HepG2 (cell line): ENCODE measurements at regions not wholly inside any gene's neighbourhood (a gene's known extent, or its start where the extent isn't known, plus 50 kb on each side); places are given as distances from the start of the nearest gene placed in this dataset.

Experiments used
- ATAC-seq: fragments of 200-7000 bp; cut with Tn5 transposase; 3 replicates; pipeline ENCODE4 v1.9.1; 2020; ENCODE audit warnings: mild to moderate bottlenecking, moderate library complexity
- BruUV-seq: library from RNA; stranded (reverse); fragments of 400-500 nt; replicated peaks from 2 replicates; lab custom pipeline; 2021; lab: Mats Ljungman, UMichigan
- CTCF ChIA-PET: fragments of 300-600 bp; formaldehyde crosslinking; extraction: SDS; loops from one replicate; lab custom pipeline; 2021; ENCODE audit warnings: low total read pairs, inconsistent platforms, low intra/inter-chr PET ratio; lab: Yijun Ruan, JAX
- POLR2A ChIA-PET: fragments of 350-600 bp; sonication (Branson Sonifier 250); formaldehyde crosslinking; loops from one replicate; lab custom pipeline; 2020; ENCODE audit warnings: antibody characterized with exemption, inconsistent platforms; lab: Yijun Ruan, JAX
- DNase-seq: peaks from one replicate; pipeline ENCODE4 v3.0.0-alpha.2; 2015; ENCODE audit warnings: low spot score
- FAIRE-seq: peaks from 3 replicates; lab custom pipeline; 2011; peaks lifted over from hg19 to GRCh38; lab: Jason Lieb, UNC
- H2AFZ ChIP-seq: one replicate; pipeline ENCODE4 v1.6.1; 2011; ENCODE audit warnings: low read length, inconsistent platforms
- H3K27ac ChIP-seq: fragments of 300-600 bp; 3 replicates; pipeline ENCODE4 v1.8.0; 2011; ENCODE audit warnings: mixed run types, mild to moderate bottlenecking, mixed read lengths, low read length, inconsistent platforms; ENCODE audit not compliant: insufficient read depth; ENCODE audit errors: extremely low read length
- H3K27me3 ChIP-seq, 2 experiments: fragments of 200-600 bp in 1 of 2; 2 replicates in 1 of 2; 3 replicates in 1 of 2; pipeline versions ENCODE4 v1.6.0 to v1.8.0; 2011; ENCODE audit warnings: low read length in 2 of 2, mild to moderate bottlenecking in 2 of 2, moderate library complexity in 2 of 2, inconsistent platforms in 1 of 2; ENCODE audit not compliant: insufficient read depth in 2 of 2, control insufficient read depth in 1 of 2
- H3K36me3 ChIP-seq, 2 experiments: fragments of 200-600 bp in 1 of 2; replicated peaks in 1 of 2; 2 replicates in 1 of 2; 3 replicates in 1 of 2; pipeline versions ENCODE4 v1.5.1 to v1.8.0; 2011; ENCODE audit warnings: low read length in 2 of 2, inconsistent platforms in 1 of 2; ENCODE audit not compliant: insufficient read depth in 2 of 2, control insufficient read depth in 1 of 2
- H3K4me1 ChIP-seq: 2 replicates; pipeline ENCODE4 v1.5.1; 2012; ENCODE audit warnings: low read length, inconsistent platforms; ENCODE audit not compliant: insufficient read depth
- H3K4me2 ChIP-seq: 2 replicates; pipeline ENCODE4 v1.6.0; 2011; ENCODE audit warnings: low read depth, low read length, inconsistent platforms
- H3K4me3 ChIP-seq, 3 experiments: fragments of 200-600 bp in 1 of 3; sonication (generic), shearing (Covaris generic) in 1 of 3; replicated peaks in 1 of 3; 2 replicates each; pipeline ENCODE4 v1.5.1; 2011 to 2016; ENCODE audit warnings: low read length in 3 of 3, inconsistent platforms in 2 of 3, low read depth in 2 of 3, mild to moderate bottlenecking in 2 of 3, control low read depth in 1 of 3, mixed read lengths in 1 of 3; ENCODE audit not compliant: insufficient read depth in 1 of 3
- H3K79me2 ChIP-seq: one replicate; pipeline ENCODE4 v1.6.1; 2011; ENCODE audit warnings: low read length, inconsistent platforms; ENCODE audit not compliant: insufficient read depth
- H3K9ac ChIP-seq: 2 replicates; pipeline ENCODE4 v1.6.0; 2011; ENCODE audit warnings: mild to moderate bottlenecking, low read depth, low read length, inconsistent platforms; ENCODE audit not compliant: insufficient read depth
- H3K9me3 ChIP-seq: 2 replicates; pipeline ENCODE4 v1.5.1; 2012; ENCODE audit warnings: mild to moderate bottlenecking, low read length
- H4K20me1 ChIP-seq: 2 replicates; pipeline ENCODE4 v1.6.0; 2011; ENCODE audit warnings: inconsistent platforms, mild to moderate bottlenecking, low read length, moderate library complexity; ENCODE audit not compliant: insufficient read depth
- ARID3A ChIP-seq: IDR thresholded peaks from 2 replicates; pipeline ENCODE4 v1.6.1; 2012; ENCODE audit warnings: low read depth, low read length, improper control_type of control experiment
- NFAT5 ChIP-seq: sonication (generic); formaldehyde crosslinking; IDR thresholded peaks from 2 replicates; pipeline ENCODE4 v1.4.0; 2020; ENCODE audit warnings: missing genetic modification reagents
- RERE ChIP-seq: IDR thresholded peaks from 2 replicates; pipeline ENCODE4 v1.6.1; 2016; ENCODE audit warnings: low read depth, missing genetic modification reagents, missing compliant biosample characterization
- REXO4 ChIP-seq: sonication (generic); formaldehyde crosslinking; IDR thresholded peaks from 2 replicates; pipeline ENCODE4 v1.8.0; 2022; ENCODE audit warnings: missing genetic modification reagents, mild to moderate bottlenecking, borderline replicate concordance
- SKI ChIP-seq: fragments of 450-650 bp; IDR thresholded peaks from one replicate; pipeline ENCODE4 v1.6.1; 2018; ENCODE audit warnings: mild to moderate bottlenecking; ENCODE audit not compliant: partially characterized antibody
- ZNF282 ChIP-seq: fragments of 450-650 bp; IDR thresholded peaks from 2 replicates; pipeline ENCODE4 v1.6.1; 2018; ENCODE audit not compliant: partially characterized antibody
- ZNF33B ChIP-seq: sonication (generic); formaldehyde crosslinking; IDR thresholded peaks from 2 replicates; pipeline ENCODE4 v1.5.1; 2020; ENCODE audit warnings: mild to moderate bottlenecking, missing genetic modification reagents
- ZNF350 ChIP-seq: sonication (generic); formaldehyde crosslinking; IDR thresholded peaks from 2 replicates; pipeline ENCODE4 v1.4.0; 2020; ENCODE audit warnings: mild to moderate bottlenecking, low read depth, missing genetic modification reagents, borderline replicate concordance
- ZNF749 ChIP-seq: sonication (generic); formaldehyde crosslinking; IDR thresholded peaks from 2 replicates; pipeline ENCODE4 v1.8.0; 2022; ENCODE audit warnings: mild to moderate bottlenecking, missing genetic modification reagents, moderate library complexity, borderline replicate concordance
- WGBS: methylation state at CpG from one replicate; pipeline ENCODE4 v1.1.6; 2017; ENCODE audit warnings: low lambda C conversion rate; 5-methylcytosine and 5-hydroxymethylcytosine counted together
- in situ Hi-C: cut with HindIII; loops from 2 replicates; pipeline ENCODE4 v1.10.0; 2017; ENCODE audit warnings: low pct_unique_long_range_greater_than_20kb; ENCODE audit not compliant: extremely low pct_ligation_motif_present
- intact Hi-C: fragments of 100-400 bp; cut with micrococcal nuclease; formaldehyde crosslinking; loops from one replicate; pipeline ENCODE4 v1.10.0; 2022; ENCODE audit not compliant: unreplicated experiment

GRCh38 chr10:16231734-16232435 is 204.9 kb upstream of the PTER start:
- Histone ChIP-seq H4K20me1 (no peaks in the 10 kb centered on the region), H3K79me2 (no peaks in the 10 kb centered on the region), H3K4me3 (no peak overlapping the region), H3K36me3 (no peaks in the 10 kb centered on the region), H3K27ac (no peak overlapping the region), H3K9me3 (peaks cover 5% of the 10 kb centered on the region; the same call in 1 of the 2 replicates), H3K4me1 (no peaks in the 10 kb centered on the region), H3K27me3 (peaks cover 0 to 4% of the 10 kb centered on the region in 2 experiments; a peak in 1 of 5 replicates), H3K4me2 (no peak overlapping the region), H2AFZ (no peak overlapping the region), H3K9ac (no peak overlapping the region)
- no TSS peak for BruUV-seq
- CTCF ChIA-PET = no interaction called here
- no peak for TF ChIP-seq ZNF350 (CRISPR knock-in tag)
- no peak for TF ChIP-seq ZNF282
- TF ChIP-seq ARID3A = no peak
- TF ChIP-seq RERE = no peak
- TF ChIP-seq ZNF749 = no peak
- TF ChIP-seq ZNF33B (CRISPR knock-in tag) = no peak
- no peak for TF ChIP-seq SKI
- TF ChIP-seq REXO4 = no peak
- TF ChIP-seq NFAT5 (CRISPR knock-in tag) = no peak
- intact Hi-C loops (no loop called here), in situ Hi-C loops (no loop called here)
- ATAC-seq (no peak), FAIRE-seq (no peak), DNase-seq (no peak)
- POLR2A ChIA-PET = no interaction called here
- WGBS = 15% methylated on average over 11 of the region's 11 CpGs
